HepG2 (cell line): ENCODE measurements at regions not wholly inside any gene's neighbourhood (a gene's known extent, or its start where the extent isn't known, plus 50 kb on each side); places are given as distances from the start of the nearest gene placed in this dataset.

Experiments used
- ATAC-seq: fragments of 200-7000 bp; cut with Tn5 transposase; 3 replicates; pipeline ENCODE4 v1.9.1; 2020; ENCODE audit warnings: mild to moderate bottlenecking, moderate library complexity
- BruUV-seq: library from RNA; stranded (reverse); fragments of 400-500 nt; replicated peaks from 2 replicates; lab custom pipeline; 2021; lab: Mats Ljungman, UMichigan
- CTCF ChIA-PET: fragments of 300-600 bp; formaldehyde crosslinking; extraction: SDS; loops from one replicate; lab custom pipeline; 2021; ENCODE audit warnings: low total read pairs, inconsistent platforms, low intra/inter-chr PET ratio; lab: Yijun Ruan, JAX
- POLR2A ChIA-PET: fragments of 350-600 bp; sonication (Branson Sonifier 250); formaldehyde crosslinking; loops from one replicate; lab custom pipeline; 2020; ENCODE audit warnings: antibody characterized with exemption, inconsistent platforms; lab: Yijun Ruan, JAX
- DNase-seq: peaks from one replicate; pipeline ENCODE4 v3.0.0-alpha.2; 2015; ENCODE audit warnings: low spot score
- FAIRE-seq: peaks from 3 replicates; lab custom pipeline; 2011; peaks lifted over from hg19 to GRCh38; lab: Jason Lieb, UNC
- H2AFZ ChIP-seq: one replicate; pipeline ENCODE4 v1.6.1; 2011; ENCODE audit warnings: low read length, inconsistent platforms
- H3K27ac ChIP-seq: fragments of 300-600 bp; 3 replicates; pipeline ENCODE4 v1.8.0; 2011; ENCODE audit warnings: mixed run types, mild to moderate bottlenecking, mixed read lengths, low read length, inconsistent platforms; ENCODE audit not compliant: insufficient read depth; ENCODE audit errors: extremely low read length
- H3K27me3 ChIP-seq, 2 experiments: fragments of 200-600 bp in 1 of 2; 2 replicates in 1 of 2; 3 replicates in 1 of 2; pipeline versions ENCODE4 v1.6.0 to v1.8.0; 2011; ENCODE audit warnings: low read length in 2 of 2, mild to moderate bottlenecking in 2 of 2, moderate library complexity in 2 of 2, inconsistent platforms in 1 of 2; ENCODE audit not compliant: insufficient read depth in 2 of 2, control insufficient read depth in 1 of 2
- H3K36me3 ChIP-seq, 2 experiments: fragments of 200-600 bp in 1 of 2; replicated peaks in 1 of 2; 2 replicates in 1 of 2; 3 replicates in 1 of 2; pipeline versions ENCODE4 v1.5.1 to v1.8.0; 2011; ENCODE audit warnings: low read length in 2 of 2, inconsistent platforms in 1 of 2; ENCODE audit not compliant: insufficient read depth in 2 of 2, control insufficient read depth in 1 of 2
- H3K4me1 ChIP-seq: 2 replicates; pipeline ENCODE4 v1.5.1; 2012; ENCODE audit warnings: low read length, inconsistent platforms; ENCODE audit not compliant: insufficient read depth
- H3K4me2 ChIP-seq: 2 replicates; pipeline ENCODE4 v1.6.0; 2011; ENCODE audit warnings: low read depth, low read length, inconsistent platforms
- H3K4me3 ChIP-seq, 3 experiments: fragments of 200-600 bp in 1 of 3; sonication (generic), shearing (Covaris generic) in 1 of 3; replicated peaks in 1 of 3; 2 replicates each; pipeline ENCODE4 v1.5.1; 2011 to 2016; ENCODE audit warnings: low read length in 3 of 3, inconsistent platforms in 2 of 3, low read depth in 2 of 3, mild to moderate bottlenecking in 2 of 3, control low read depth in 1 of 3, mixed read lengths in 1 of 3; ENCODE audit not compliant: insufficient read depth in 1 of 3
- H3K79me2 ChIP-seq: one replicate; pipeline ENCODE4 v1.6.1; 2011; ENCODE audit warnings: low read length, inconsistent platforms; ENCODE audit not compliant: insufficient read depth
- H3K9ac ChIP-seq: 2 replicates; pipeline ENCODE4 v1.6.0; 2011; ENCODE audit warnings: mild to moderate bottlenecking, low read depth, low read length, inconsistent platforms; ENCODE audit not compliant: insufficient read depth
- H3K9me3 ChIP-seq: 2 replicates; pipeline ENCODE4 v1.5.1; 2012; ENCODE audit warnings: mild to moderate bottlenecking, low read length
- H4K20me1 ChIP-seq: 2 replicates; pipeline ENCODE4 v1.6.0; 2011; ENCODE audit warnings: inconsistent platforms, mild to moderate bottlenecking, low read length, moderate library complexity; ENCODE audit not compliant: insufficient read depth
- EP300 ChIP-seq, 3 experiments: sonication (generic) in 1 of 3; formaldehyde crosslinking in 1 of 3; IDR thresholded peaks; 2 replicates each; pipeline versions ENCODE4 v1.5.1 to v1.6.1; 2011 to 2020; ENCODE audit warnings: low read depth in 2 of 3, low read length in 2 of 3, borderline replicate concordance in 1 of 3, improper control_type of control experiment in 1 of 3, mild to moderate bottlenecking in 1 of 3, missing genetic modification reagents in 1 of 3, moderate library complexity in 1 of 3
- HNRNPL ChIP-seq: fragments of 200-400 bp; formaldehyde crosslinking; IDR thresholded peaks from 2 replicates; pipeline ENCODE4 v1.6.1; 2017; ENCODE audit warnings: mild to moderate bottlenecking, low read depth, low read length
- KMT2A ChIP-seq: sonication (generic); formaldehyde crosslinking; IDR thresholded peaks from 2 replicates; pipeline ENCODE4 v1.4.0; 2020; ENCODE audit warnings: missing genetic modification reagents
- NFATC3 ChIP-seq: sonication (generic); formaldehyde crosslinking; IDR thresholded peaks from 2 replicates; pipeline ENCODE4 v1.5.1; 2020; ENCODE audit warnings: mild to moderate bottlenecking, missing genetic modification reagents
- NFIC ChIP-seq: IDR thresholded peaks from 2 replicates; pipeline ENCODE4 v1.6.1; 2012; ENCODE audit warnings: mild to moderate bottlenecking, low read length, inconsistent platforms
- REXO4 ChIP-seq: sonication (generic); formaldehyde crosslinking; IDR thresholded peaks from 2 replicates; pipeline ENCODE4 v1.8.0; 2022; ENCODE audit warnings: missing genetic modification reagents, mild to moderate bottlenecking, borderline replicate concordance
- RORA ChIP-seq: sonication (generic); formaldehyde crosslinking; IDR thresholded peaks from 2 replicates; pipeline ENCODE4 v1.5.0; 2020; ENCODE audit warnings: mild to moderate bottlenecking, missing genetic modification reagents, moderate library complexity
- SNAI1 ChIP-seq: sonication (generic); formaldehyde crosslinking; IDR thresholded peaks from 2 replicates; pipeline ENCODE4 v1.5.0; 2020; ENCODE audit warnings: mild to moderate bottlenecking, missing genetic modification reagents, borderline replicate concordance
- SP4 ChIP-seq: sonication (generic); formaldehyde crosslinking; IDR thresholded peaks from 2 replicates; pipeline ENCODE4 v1.8.1; 2023; ENCODE audit warnings: mild to moderate bottlenecking, missing genetic modification reagents
- STAG1 ChIP-seq: sonication (generic); formaldehyde crosslinking; IDR thresholded peaks from 2 replicates; pipeline ENCODE4 v1.4.0; 2020; ENCODE audit warnings: missing genetic modification reagents
- SUZ12 ChIP-seq: fragments of 150-350 bp; IDR thresholded peaks from 2 replicates; pipeline ENCODE4 v1.6.1; 2014; ENCODE audit warnings: low read depth, low read length
- TP53 ChIP-seq: sonication (generic); formaldehyde crosslinking; conservative IDR thresholded peaks from 2 replicates; pipeline ENCODE4 v1.4.0; 2020; ENCODE audit warnings: missing genetic modification reagents
- WIZ ChIP-seq: sonication (generic); formaldehyde crosslinking; IDR thresholded peaks from 2 replicates; pipeline ENCODE4 v1.5.1; 2020; ENCODE audit warnings: mild to moderate bottlenecking, missing genetic modification reagents
- ZBTB20 ChIP-seq: sonication (generic); formaldehyde crosslinking; IDR thresholded peaks from 2 replicates; pipeline ENCODE4 v1.8.1; 2023; ENCODE audit warnings: missing genetic modification reagents, low read depth, mild to moderate bottlenecking, borderline replicate concordance
- ZFP37 ChIP-seq: sonication (generic); formaldehyde crosslinking; IDR thresholded peaks from 2 replicates; pipeline ENCODE4 v1.4.0; 2020; ENCODE audit warnings: missing genetic modification reagents, borderline replicate concordance
- ZNF724P ChIP-seq: sonication (generic); formaldehyde crosslinking; IDR thresholded peaks from 2 replicates; pipeline ENCODE4 v1.8.0; 2022; ENCODE audit warnings: missing genetic modification reagents, borderline replicate concordance
- ZSCAN30 ChIP-seq: sonication (generic); formaldehyde crosslinking; IDR thresholded peaks from 2 replicates; pipeline ENCODE4 v1.5.0; 2020; ENCODE audit warnings: mild to moderate bottlenecking, missing genetic modification reagents
- WGBS: methylation state at CpG from one replicate; pipeline ENCODE4 v1.1.6; 2017; ENCODE audit warnings: low lambda C conversion rate; 5-methylcytosine and 5-hydroxymethylcytosine counted together
- in situ Hi-C: cut with HindIII; loops from 2 replicates; pipeline ENCODE4 v1.10.0; 2017; ENCODE audit warnings: low pct_unique_long_range_greater_than_20kb; ENCODE audit not compliant: extremely low pct_ligation_motif_present
- intact Hi-C: fragments of 100-400 bp; cut with micrococcal nuclease; formaldehyde crosslinking; loops from one replicate; pipeline ENCODE4 v1.10.0; 2022; ENCODE audit not compliant: unreplicated experiment
- TF ChIP-seq, protein P1 (sequence below): sonication (generic); formaldehyde crosslinking; IDR thresholded peaks from 2 replicates; pipeline ENCODE4 v1.8.0; 2022; ENCODE audit warnings: mild to moderate bottlenecking, missing genetic modification reagents

DNA sequence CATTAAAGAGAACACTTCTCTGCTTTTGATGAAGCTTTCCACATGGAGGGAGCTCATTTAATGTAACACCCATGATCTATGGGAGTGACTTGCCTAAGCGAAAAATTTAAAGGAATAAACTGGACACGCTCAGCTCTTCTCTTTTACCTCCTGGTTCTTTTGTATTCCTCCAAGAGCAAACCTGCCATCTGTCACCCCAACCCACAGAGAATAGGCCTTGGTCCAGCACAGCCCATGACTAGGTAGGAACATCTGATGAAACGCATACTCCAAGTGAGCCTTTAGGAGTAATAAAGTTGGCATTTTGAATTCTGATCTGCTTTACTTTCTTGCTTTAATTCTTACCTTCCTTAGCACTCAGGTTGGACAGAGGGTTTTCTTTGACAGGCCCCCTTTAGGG lies 389.0 kb downstream of the HNRNPD start:
- H3K27me3 ChIP-seq, result no peaks in the 10 kb centered on the region; a peak in 1 of 5 replicates
- H3K4me3 ChIP-seq, result no peak overlapping the region
- no peak for DNase-seq
- intact Hi-C loops, result no loop called here
- FAIRE-seq, result no peak
- H3K9me3 ChIP-seq, result no peaks in the 10 kb centered on the region
- no peak for ATAC-seq
- no peaks in the 10 kb centered on the region for H3K36me3 ChIP-seq
- no peaks in the 10 kb centered on the region for H3K79me2 ChIP-seq
- TF ChIP-seq ZSCAN30 (CRISPR knock-in tag) (no peak), ZNF724P (CRISPR knock-in tag) (no peak), RORA (CRISPR knock-in tag) (no peak), REXO4 (CRISPR knock-in tag) (no peak), SUZ12 (no peak), ZBTB20 (CRISPR knock-in tag) (no peak), KMT2A (CRISPR knock-in tag) (no peak), SNAI1 (CRISPR knock-in tag) (no peak)
- TF ChIP-seq, all 625 proteins: peak for 0
- in situ Hi-C loops, result no loop called here
- no peak overlapping the region for H3K9ac ChIP-seq
- H2AFZ ChIP-seq, result no peak overlapping the region
- 50% methylated on average over 3 of the region's 3 CpGs for WGBS
- H3K4me2 ChIP-seq, result no peak overlapping the region
- no TSS peak for BruUV-seq
- no peaks in the 10 kb centered on the region for H4K20me1 ChIP-seq
- no peaks in the 10 kb centered on the region; the same call in 1 of the 2 replicates for H3K4me1 ChIP-seq
- ChIA-PET CTCF (no interaction called here), POLR2A (no interaction called here)
- no peak overlapping the region for H3K27ac ChIP-seq

DNA sequence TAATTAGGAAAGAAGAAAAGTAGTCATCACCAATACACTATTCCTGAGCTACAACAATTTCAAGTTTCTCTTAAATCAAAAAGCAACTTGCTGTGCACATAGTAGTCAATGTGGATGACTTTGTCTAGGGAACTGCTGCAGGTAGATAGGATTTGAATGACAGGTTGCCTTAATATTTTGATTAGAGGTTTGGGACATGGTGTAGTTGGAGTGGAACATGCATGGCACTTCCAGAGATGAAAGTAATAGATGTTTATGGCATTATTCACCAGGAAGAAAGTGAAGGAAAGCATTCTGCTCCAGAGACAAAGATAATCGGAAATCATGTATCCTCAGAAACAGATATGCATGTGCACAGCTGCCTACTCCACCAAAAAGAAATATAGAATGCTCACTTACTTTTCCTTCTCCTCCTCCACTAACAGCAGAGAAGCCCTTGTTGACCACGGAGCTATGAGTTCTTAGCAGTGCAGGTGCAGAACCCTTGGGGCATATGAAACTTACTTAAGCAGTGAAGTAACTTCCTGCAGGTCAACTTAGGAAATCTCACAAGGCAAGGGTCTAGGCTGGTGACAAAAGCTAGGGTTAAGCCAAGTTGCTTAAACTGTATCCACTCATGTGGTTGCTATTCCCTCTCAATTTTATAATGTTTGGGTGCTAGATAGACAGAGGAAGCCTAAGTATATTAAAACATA lies 390.8 kb downstream of the HNRNPD start:
- H3K27ac ChIP-seq, result no peak overlapping the region
- CTCF ChIA-PET, result no interaction called here
- no peaks in the 10 kb centered on the region for H4K20me1 ChIP-seq
- H3K4me1 ChIP-seq, result no peaks in the 10 kb centered on the region
- no peaks in the 10 kb centered on the region; a peak in 2 of 5 replicates for H3K27me3 ChIP-seq
- ATAC-seq (no peak), FAIRE-seq (no peak), DNase-seq (no peak)
- no peaks in the 10 kb centered on the region for H3K9me3 ChIP-seq
- no peak overlapping the region for H3K4me3 ChIP-seq
- no TSS peak for BruUV-seq
- intact Hi-C loops (no loop called here), in situ Hi-C loops (no loop called here)
- 0% methylated on average over 2 of the region's 2 CpGs for WGBS
- POLR2A ChIA-PET, result no interaction called here
- H3K9ac ChIP-seq, result no peak overlapping the region
- H3K4me2 ChIP-seq, result no peak overlapping the region
- no peak for TF ChIP-seq HNRNPL
- TF ChIP-seq ZBTB20 (CRISPR knock-in tag), result no peak
- TF ChIP-seq NFIC, result no peak
- no peak for TF ChIP-seq SP4
- TF ChIP-seq ZFP37 (CRISPR knock-in tag), result no peak
- no peak for TF ChIP-seq TP53 (CRISPR knock-in tag)
- TF ChIP-seq STAG1 (CRISPR knock-in tag), result no peak
- TF ChIP-seq WIZ, result no peak
- no peak for TF ChIP-seq NFATC3 (CRISPR knock-in tag)
- no peak for TF ChIP-seq EP300 (IDR thresholded peaks at IDR 0.05; ENCODE audit: low read depth in 2 of 2, low read length in 2 of 2)
- TF ChIP-seq EP300 (CRISPR knock-in tag; IDR thresholded peaks at IDR 0.05; ENCODE audit: borderline replicate concordance), result no peak
- TF ChIP-seq, protein P1, sequence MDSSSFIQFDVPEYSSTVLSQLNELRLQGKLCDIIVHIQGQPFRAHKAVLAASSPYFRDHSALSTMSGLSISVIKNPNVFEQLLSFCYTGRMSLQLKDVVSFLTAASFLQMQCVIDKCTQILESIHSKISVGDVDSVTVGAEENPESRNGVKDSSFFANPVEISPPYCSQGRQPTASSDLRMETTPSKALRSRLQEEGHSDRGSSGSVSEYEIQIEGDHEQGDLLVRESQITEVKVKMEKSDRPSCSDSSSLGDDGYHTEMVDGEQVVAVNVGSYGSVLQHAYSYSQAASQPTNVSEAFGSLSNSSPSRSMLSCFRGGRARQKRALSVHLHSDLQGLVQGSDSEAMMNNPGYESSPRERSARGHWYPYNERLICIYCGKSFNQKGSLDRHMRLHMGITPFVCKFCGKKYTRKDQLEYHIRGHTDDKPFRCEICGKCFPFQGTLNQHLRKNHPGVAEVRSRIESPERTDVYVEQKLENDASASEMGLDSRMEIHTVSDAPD (CRISPR knock-in tag), result no peak
- no peaks in the 10 kb centered on the region for H3K36me3 ChIP-seq
- H2AFZ ChIP-seq, result no peak overlapping the region
- no peaks in the 10 kb centered on the region for H3K79me2 ChIP-seq
